B cell (primary cell): ENCODE measurements at regions not wholly inside any gene's neighbourhood (a gene's known extent, or its start where the extent isn't known, plus 50 kb on each side); places are given as distances from the start of the nearest gene placed in this dataset.

Experiments used
- CTCF ChIP-seq: fragments of 200-600 bp; IDR thresholded peaks from one replicate; pipeline ENCODE4 v1.8.0; 2022; ENCODE audit warnings: antibody characterized with exemption, mild to moderate bottlenecking
- EZH2 ChIP-seq: IDR thresholded peaks from 2 replicates; pipeline ENCODE4 v1.6.1; 2012; ENCODE audit warnings: borderline replicate concordance, low read depth, mild to moderate bottlenecking, moderate library complexity, low read length; ENCODE audit not compliant: insufficient read depth, poor library complexity, severe bottlenecking

GRCh38 chr10:131636841-131637724 is 263.7 kb upstream of the PPP2R2D start:
- TF ChIP-seq CTCF (no peak), EZH2 (no peak)
